Islet of Langerhans (tissue), 1 donor: ENCODE measurements at regions not wholly inside any gene's neighbourhood (a gene's known extent, or its start where the extent isn't known, plus 50 kb on each side); places are given as distances from the start of the nearest gene placed in this dataset.
"Not testable (repeated sequence)": the region's sequence is repeated elsewhere in the genome, so short reads cannot be mapped to it uniquely, and the experiment has no call there.

Experiments used
- FAIRE-seq: peaks from one replicate; lab custom pipeline; 2011; peaks lifted over from hg19 to GRCh38; lab: Jason Lieb, UNC

DNA sequence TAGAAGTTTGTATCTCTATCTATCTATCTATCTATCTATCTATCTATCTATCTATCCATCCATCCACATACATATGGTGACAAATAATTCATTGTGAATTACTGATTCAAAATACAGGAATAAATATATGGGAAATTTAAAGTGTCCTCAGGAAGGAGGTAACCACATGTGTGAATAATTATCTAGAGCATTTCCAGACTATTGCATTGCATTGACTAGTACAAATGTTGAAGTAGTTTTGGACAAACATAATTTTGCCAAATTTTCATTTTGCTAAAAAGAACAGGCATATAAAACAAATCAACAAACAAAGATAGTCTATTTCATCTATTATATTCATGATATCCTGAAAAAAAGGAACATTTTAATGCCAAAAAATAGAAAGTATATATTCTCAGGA lies 192.7 kb downstream of the UTRN start:
- no peak for FAIRE-seq

DNA sequence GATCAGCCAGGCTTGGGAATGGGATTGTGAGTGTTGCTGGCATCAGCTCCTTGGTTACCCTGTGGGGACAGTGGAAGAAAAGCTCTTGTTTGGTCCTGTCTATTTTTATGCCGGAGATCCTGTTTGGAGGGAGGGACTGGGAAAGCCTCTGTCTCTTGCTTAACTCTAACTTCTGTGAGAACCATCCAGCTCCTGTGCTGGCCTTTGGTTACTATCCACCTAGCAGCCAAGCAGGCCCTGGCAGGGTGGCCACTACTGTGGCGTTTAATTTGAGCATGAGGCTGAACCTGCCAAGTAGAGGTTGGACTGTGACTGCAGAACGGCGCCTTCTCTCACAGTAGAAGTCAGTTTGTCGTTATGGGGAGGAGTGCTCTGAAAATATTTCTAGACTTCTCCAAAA lies 193.3 kb downstream of the UTRN start:
- no peak for FAIRE-seq

DNA sequence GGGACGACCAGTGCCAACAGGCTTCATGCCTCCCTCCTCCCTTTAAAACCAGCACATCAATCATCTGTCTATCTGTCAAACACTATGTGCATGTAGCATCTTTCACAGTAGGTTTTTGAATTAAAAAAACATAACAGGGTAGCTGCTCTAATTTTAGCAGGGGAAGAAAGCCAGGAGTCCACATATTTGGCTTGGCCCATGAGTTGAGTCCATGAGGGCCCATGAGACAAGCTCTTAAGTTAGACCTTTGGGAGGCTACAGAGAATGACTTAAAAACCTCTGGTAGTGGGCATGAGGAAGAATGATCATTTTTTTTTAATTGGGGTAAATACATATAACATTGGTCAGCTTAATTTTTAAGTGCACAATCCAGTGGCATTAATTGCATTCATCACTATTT lies 194.9 kb downstream of the UTRN start:
- FAIRE-seq = no peak

- no peak for FAIRE-seq
These were observed 195.3 kb downstream of the UTRN start for GRCh38 chr6:144480473-144480872.

DNA sequence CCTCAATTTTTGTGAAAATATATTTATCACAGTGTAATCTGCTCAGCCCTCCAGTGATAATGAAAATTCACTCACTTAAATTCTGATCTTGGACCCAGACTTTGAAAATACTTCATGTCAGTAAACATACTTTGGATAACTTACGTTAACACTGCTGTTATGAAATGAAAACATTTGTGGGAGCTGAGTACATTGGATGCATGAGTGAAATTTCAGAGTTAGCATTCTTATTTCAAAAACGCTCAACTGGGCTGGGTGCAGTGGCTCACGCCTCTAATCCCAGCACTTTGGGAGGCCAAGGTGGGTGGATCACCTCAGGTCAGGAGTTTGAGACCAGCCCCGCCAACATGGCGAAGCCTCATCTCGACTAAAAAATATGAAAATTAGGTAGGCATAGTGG lies 196.4 kb downstream of the UTRN start:
- no peak for FAIRE-seq

DNA sequence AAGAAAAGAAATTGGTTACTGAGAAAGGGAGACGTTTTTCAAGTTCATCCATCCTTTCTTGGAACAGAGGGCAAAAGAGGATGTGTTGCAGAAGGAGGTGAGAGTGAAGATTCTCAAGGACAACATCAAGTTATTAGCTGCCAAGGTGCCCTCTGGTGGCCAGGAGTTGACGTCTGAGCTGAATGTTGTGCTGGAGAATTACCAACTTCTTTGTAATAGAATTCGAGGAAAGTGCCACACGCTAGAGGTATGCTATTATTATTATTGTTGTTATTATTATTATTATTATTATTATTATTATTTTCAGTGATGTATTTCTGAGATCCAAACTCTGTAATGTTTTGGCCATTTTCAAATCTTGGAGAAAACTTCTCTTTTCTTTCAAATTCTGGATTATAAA lies 197.0 kb downstream of the UTRN start:
- peak; percentile 86 for FAIRE-seq

GRCh38 chr6:144485531-144485930 lies 200.4 kb downstream of the UTRN start:
- FAIRE-seq = no peak

DNA sequence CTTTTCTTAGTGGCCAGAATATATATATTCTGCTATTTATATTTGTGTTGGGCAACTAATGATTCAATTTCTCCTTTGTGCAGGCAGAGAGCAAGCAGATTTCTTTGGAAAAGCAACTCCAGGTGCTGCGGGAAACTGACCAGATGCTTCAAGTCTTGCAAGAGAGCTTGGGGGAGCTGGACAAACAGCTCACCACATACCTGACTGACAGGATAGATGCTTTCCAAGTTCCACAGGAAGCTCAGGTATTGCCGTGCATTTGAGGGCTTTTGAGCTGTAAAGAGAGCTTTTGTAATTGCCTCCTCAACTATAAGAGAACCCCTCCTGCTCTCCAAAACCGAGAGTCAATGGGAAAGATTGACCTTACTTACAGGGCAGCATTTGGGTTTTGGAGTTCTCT lies 203.5 kb downstream of the UTRN start:
- FAIRE-seq = no peak

GRCh38 chr6:144493035-144493910 lies 208.1 kb downstream of the UTRN start:
- no peak for FAIRE-seq

- not testable (repeated sequence) for FAIRE-seq
These were observed 209.9 kb downstream of the UTRN start for GRCh38 chr6:144495076-144495475.

GRCh38 chr6:144497650-144498049 lies 212.5 kb downstream of the UTRN start:
- no peak for FAIRE-seq

GRCh38 chr6:144500892-144501291 lies 215.8 kb downstream of the UTRN start:
- no peak for FAIRE-seq

- not testable (repeated sequence) for FAIRE-seq
These were observed 220.1 kb downstream of the UTRN start for GRCh38 chr6:144505214-144505613.

GRCh38 chr6:144506051-144506450 lies 220.9 kb downstream of the UTRN start:
- not testable (repeated sequence) for FAIRE-seq

- not testable (repeated sequence) for FAIRE-seq
These were observed 222.7 kb downstream of the UTRN start for GRCh38 chr6:144507772-144508312.

- no peak for FAIRE-seq
These were observed 225.7 kb downstream of the UTRN start for GRCh38 chr6:144510859-144511258.

GRCh38 chr6:144515761-144516160 lies 230.6 kb downstream of the UTRN start:
- FAIRE-seq = no peak

DNA sequence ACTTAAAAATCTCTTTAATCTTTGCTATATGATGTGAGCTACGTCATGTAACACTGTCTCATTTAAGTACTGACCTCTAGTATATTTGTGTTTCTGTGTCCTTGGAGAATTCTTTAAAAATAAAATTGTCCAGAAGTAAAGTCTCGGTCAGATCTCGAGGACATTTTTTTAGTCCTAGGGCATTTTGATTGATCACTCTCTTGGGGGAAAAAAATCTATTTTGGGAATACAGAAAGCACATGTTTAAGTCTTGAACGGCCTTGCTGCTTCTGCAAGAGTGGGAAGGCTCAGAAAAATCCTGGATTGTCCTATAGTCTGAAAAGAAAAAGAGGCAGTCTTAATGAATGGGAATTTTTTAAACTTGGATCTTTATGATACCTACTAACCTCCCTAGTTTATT lies 234.3 kb downstream of the UTRN start:
- FAIRE-seq = no peak

DNA sequence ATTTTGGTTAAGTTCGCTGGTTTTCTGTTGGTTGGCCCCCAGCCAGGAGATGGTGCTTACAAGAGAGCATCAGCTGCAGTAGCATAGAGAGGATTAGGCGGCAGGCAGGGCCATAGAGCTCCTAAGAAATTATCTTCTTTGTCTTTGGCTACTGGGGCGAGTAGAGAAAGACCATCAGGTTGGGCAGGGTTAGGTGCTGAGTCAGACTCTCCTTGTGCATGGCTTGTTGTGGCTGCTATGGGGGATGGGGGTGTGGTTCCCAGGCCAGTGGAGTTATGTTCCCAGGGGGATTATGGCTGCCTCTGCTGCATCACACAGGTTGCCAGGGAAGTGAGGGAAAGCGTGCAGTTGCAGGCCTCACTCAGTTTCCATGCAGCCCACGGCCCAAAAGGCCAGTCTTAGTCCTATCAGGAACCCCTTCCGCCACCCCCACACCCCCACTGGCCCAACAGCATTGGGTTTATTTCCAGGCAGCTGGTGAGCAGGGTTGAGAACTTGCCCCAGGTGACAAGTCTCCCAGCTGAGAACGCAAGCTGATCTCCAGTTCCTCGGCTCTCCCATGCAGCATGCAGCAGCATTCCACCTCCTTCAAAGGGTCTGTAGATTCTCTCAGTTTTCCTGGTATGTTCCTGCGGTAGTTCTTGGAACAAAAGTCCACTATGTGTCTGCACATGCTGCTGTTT lies 243.7 kb downstream of the UTRN start:
- FAIRE-seq = no peak

GRCh38 chr6:144530118-144530517 lies 245.0 kb downstream of the UTRN start:
- FAIRE-seq = no peak

- not testable (repeated sequence) for FAIRE-seq
These were observed 247.1 kb downstream of the UTRN start for GRCh38 chr6:144532238-144532637.

GRCh38 chr6:144534180-144534579 lies 249.0 kb downstream of the UTRN start:
- no peak for FAIRE-seq

- no peak for FAIRE-seq
These were observed 250.5 kb downstream of the UTRN start for GRCh38 chr6:144535630-144536029.
